OCI-LY7 (cell line): ENCODE measurements at regions not wholly inside any gene's neighbourhood (a gene's known extent, or its start where the extent isn't known, plus 50 kb on each side); places are given as distances from the start of the nearest gene placed in this dataset.

Source experiments
- BruUV-seq: library from RNA; stranded (reverse); fragments of 400-500 nt; replicated peaks from 2 replicates; lab custom pipeline; 2021; lab: Mats Ljungman, UMichigan
- CTCF ChIA-PET: fragments of 300-600 bp; sonication (Branson Sonifier 250); formaldehyde crosslinking; loops from one replicate; lab custom pipeline; 2022; ENCODE audit warnings: antibody characterized with exemption; ENCODE audit not compliant: unreplicated experiment; lab: Charles Lee
- POLR2A ChIA-PET: fragments of 300-600 bp; sonication (Branson Sonifier 250); formaldehyde crosslinking; loops from one replicate; lab custom pipeline; 2022; ENCODE audit warnings: antibody characterized with exemption; lab: Charles Lee
- DNase-seq: peaks from one replicate; pipeline ENCODE4 v3.0.0-alpha.2; 2015; ENCODE audit warnings: low spot score
- H2AFZ ChIP-seq: fragments of 200-600 bp; sonication (generic), shearing (Covaris generic); 2 replicates; pipeline ENCODE4 v1.6.1; 2014; ENCODE audit warnings: mild to moderate bottlenecking, antibody characterized with exemption, low read length, moderate library complexity
- H3K27ac ChIP-seq: fragments of 200-600 bp; sonication (generic); 2 replicates; pipeline ENCODE4 v1.5.1; 2014; ENCODE audit warnings: mixed run types, low read depth, mild to moderate bottlenecking, moderate library complexity, low read length, inconsistent platforms; ENCODE audit not compliant: poor library complexity, severe bottlenecking
- H3K36me3 ChIP-seq: fragments of 200-600 bp; sonication (generic); 2 replicates; pipeline ENCODE4 v1.6.1; 2014; ENCODE audit warnings: mild to moderate bottlenecking, antibody characterized with exemption, low read length, moderate library complexity, mixed read lengths; ENCODE audit not compliant: insufficient read depth
- H3K4me1 ChIP-seq: fragments of 200-600 bp; sonication (generic); 2 replicates; pipeline ENCODE4 v1.5.1; 2014; ENCODE audit warnings: mild to moderate bottlenecking, low read length; ENCODE audit not compliant: insufficient read depth, poor library complexity, severe bottlenecking
- H3K4me2 ChIP-seq: fragments of 200-600 bp; sonication (generic); 2 replicates; pipeline ENCODE4 v1.6.1; 2014; ENCODE audit warnings: mild to moderate bottlenecking, low read length
- H3K4me3 ChIP-seq: fragments of 200-600 bp; sonication (generic); 2 replicates; pipeline ENCODE4 v1.5.1; 2014; ENCODE audit warnings: mild to moderate bottlenecking, low read depth, low read length; ENCODE audit not compliant: poor library complexity, severe bottlenecking
- H3K79me2 ChIP-seq: fragments of 200-600 bp; sonication (generic); 2 replicates; pipeline ENCODE4 v1.6.1; 2016; ENCODE audit warnings: low read depth, mild to moderate bottlenecking, low read length, moderate library complexity, mixed read lengths; ENCODE audit not compliant: insufficient read depth
- H3K9me2 ChIP-seq: fragments of 200-600 bp; sonication (generic); 2 replicates; pipeline ENCODE4 v1.6.1; 2016; ENCODE audit warnings: mild to moderate bottlenecking, low read length, mixed read lengths; ENCODE audit not compliant: insufficient read depth
- H3K9me3 ChIP-seq: fragments of 200-600 bp; sonication (generic); 2 replicates; pipeline ENCODE4 v1.6.1; 2014; ENCODE audit warnings: mild to moderate bottlenecking, mixed run types, low read length, mixed read lengths
- H4K20me1 ChIP-seq: fragments of 200-600 bp; sonication (generic); 2 replicates; pipeline ENCODE4 v1.6.1; 2014; ENCODE audit warnings: mild to moderate bottlenecking, antibody characterized with exemption, low read length, moderate library complexity, mixed read lengths; ENCODE audit not compliant: insufficient read depth
- EZH2phosphoT487 ChIP-seq: fragments of 200-600 bp; sonication (generic); IDR thresholded peaks from 2 replicates; pipeline ENCODE4 v1.6.1; 2018; ENCODE audit warnings: low read depth, borderline replicate concordance, mild to moderate bottlenecking, mixed run types, antibody characterized with exemption, low read length, moderate library complexity, mixed read lengths
- intact Hi-C: fragments of 100-400 bp; cut with micrococcal nuclease; formaldehyde crosslinking; loops from one replicate; pipeline ENCODE4 v1.10.0; 2022; ENCODE audit not compliant: unreplicated experiment
- TF ChIP-seq, protein P1 (sequence below): fragments of 200-600 bp; sonication (generic); conservative IDR thresholded peaks from 2 replicates; pipeline ENCODE4 v1.5.1; 2014; ENCODE audit warnings: mild to moderate bottlenecking, antibody characterized with exemption, low read length, moderate library complexity, mixed read lengths

DNA sequence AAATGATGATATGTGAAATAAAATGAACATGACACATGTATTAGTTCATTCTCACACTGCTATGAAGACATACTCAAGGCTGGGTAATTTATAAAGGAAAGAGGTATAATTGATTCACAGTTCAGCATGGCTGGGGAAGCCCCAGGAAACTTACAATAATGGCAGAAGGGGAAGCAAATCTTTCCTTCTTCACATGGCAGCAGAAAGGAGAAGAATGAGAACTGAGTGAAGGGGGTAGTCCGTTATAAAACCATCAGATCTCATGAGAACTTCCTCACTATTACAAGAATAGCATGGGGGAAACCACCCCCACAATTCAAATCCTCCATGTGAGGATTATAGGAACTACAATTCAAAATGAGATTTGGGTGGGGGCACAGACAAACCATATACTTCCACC, 243.9 kb upstream of the GYPA start:
- H3K4me3 ChIP-seq = no peak overlapping the region
- H3K4me2 ChIP-seq = no peak overlapping the region
- DNase-seq = no peak
- H3K79me2 ChIP-seq = no peaks in the 10 kb centered on the region
- no peaks in the 10 kb centered on the region for H4K20me1 ChIP-seq
- ChIA-PET CTCF (no interaction called here), POLR2A (no interaction called here)
- intact Hi-C loops = no loop called here
- TF ChIP-seq, protein P1, sequence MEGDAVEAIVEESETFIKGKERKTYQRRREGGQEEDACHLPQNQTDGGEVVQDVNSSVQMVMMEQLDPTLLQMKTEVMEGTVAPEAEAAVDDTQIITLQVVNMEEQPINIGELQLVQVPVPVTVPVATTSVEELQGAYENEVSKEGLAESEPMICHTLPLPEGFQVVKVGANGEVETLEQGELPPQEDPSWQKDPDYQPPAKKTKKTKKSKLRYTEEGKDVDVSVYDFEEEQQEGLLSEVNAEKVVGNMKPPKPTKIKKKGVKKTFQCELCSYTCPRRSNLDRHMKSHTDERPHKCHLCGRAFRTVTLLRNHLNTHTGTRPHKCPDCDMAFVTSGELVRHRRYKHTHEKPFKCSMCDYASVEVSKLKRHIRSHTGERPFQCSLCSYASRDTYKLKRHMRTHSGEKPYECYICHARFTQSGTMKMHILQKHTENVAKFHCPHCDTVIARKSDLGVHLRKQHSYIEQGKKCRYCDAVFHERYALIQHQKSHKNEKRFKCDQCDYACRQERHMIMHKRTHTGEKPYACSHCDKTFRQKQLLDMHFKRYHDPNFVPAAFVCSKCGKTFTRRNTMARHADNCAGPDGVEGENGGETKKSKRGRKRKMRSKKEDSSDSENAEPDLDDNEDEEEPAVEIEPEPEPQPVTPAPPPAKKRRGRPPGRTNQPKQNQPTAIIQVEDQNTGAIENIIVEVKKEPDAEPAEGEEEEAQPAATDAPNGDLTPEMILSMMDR = no peak
- TF ChIP-seq EZH2phosphoT487 = no peak
- no peaks in the 10 kb centered on the region for H3K4me1 ChIP-seq
- H3K9me2 ChIP-seq = no peaks in the 10 kb centered on the region; the same call in 1 of the 2 replicates
- BruUV-seq = no TSS peak
- H3K9me3 ChIP-seq = no peaks in the 10 kb centered on the region
- no peak overlapping the region for H2AFZ ChIP-seq
- no peak overlapping the region for H3K27ac ChIP-seq
- H3K36me3 ChIP-seq = no peaks in the 10 kb centered on the region

DNA sequence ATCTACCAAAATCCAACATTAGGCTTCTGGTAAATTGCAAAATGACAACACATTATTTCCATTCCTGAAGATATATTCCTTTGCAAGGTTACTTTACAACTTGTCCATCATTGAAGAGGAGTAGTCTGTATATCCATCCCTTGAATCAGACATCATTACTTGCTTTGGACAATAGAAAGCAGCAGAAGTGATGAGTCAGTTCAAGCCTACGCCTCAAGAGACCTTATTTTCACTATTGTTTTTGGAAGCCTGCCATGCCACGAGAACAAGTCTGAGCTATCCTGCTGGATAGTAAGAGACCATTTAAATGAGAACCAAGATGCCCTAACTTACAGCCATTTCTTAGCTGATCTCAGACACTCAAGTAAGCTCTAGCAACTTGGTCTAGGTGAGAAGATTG, 246.0 kb upstream of the HHIP start:
- Histone ChIP-seq H3K79me2 (no peaks in the 10 kb centered on the region), H3K9me3 (no peaks in the 10 kb centered on the region), H4K20me1 (no peaks in the 10 kb centered on the region), H2AFZ (no peak overlapping the region), H3K4me1 (no peaks in the 10 kb centered on the region), H3K9me2 (no peaks in the 10 kb centered on the region), H3K4me3 (no peak overlapping the region), H3K27ac (no peak overlapping the region), H3K36me3 (no peaks in the 10 kb centered on the region), H3K4me2 (no peak overlapping the region)
- POLR2A ChIA-PET = interaction anchor here (0.7 kb wide), 1 partner anchor 173 kb away, joined by 4 read pairs; no protein-coding TSS in a partner anchor
- intact Hi-C loops = no loop called here
- DNase-seq = no peak
- CTCF ChIA-PET = interaction anchor here (0.7 kb wide), 1 partner anchor 10 kb away, joined by 3 read pairs; no protein-coding TSS in a partner anchor
- BruUV-seq = no TSS peak
- TF ChIP-seq, protein P1 = no peak
- TF ChIP-seq EZH2phosphoT487 = no peak

DNA sequence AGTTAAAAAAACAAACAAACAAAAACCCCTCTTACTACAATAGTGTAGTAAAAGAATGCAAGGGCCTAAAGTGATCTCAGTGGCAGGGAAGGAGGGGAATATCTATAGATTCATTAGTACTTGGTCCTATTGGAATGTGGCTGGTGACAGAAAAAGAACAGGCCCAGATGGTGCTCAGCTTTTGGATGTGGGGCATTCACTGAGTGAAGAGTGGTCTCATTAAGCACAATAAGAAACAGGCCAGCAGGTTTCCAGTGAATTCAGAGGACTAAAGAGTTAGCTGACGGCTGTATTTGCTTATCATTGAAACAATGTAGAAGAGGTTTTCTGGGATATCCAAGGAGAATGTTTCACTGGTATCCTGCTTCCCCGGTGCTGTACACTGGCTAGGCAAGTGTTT, 243.8 kb upstream of the HHIP start:
- H3K4me1 ChIP-seq = no peaks in the 10 kb centered on the region
- no peaks in the 10 kb centered on the region for H4K20me1 ChIP-seq
- no peaks in the 10 kb centered on the region for H3K9me2 ChIP-seq
- H3K4me2 ChIP-seq = no peak overlapping the region
- intact Hi-C loops = no loop called here
- no peaks in the 10 kb centered on the region for H3K79me2 ChIP-seq
- TF ChIP-seq, protein P1 = no peak
- no peak for TF ChIP-seq EZH2phosphoT487
- no peaks in the 10 kb centered on the region for H3K9me3 ChIP-seq
- H3K36me3 ChIP-seq = no peaks in the 10 kb centered on the region
- no TSS peak for BruUV-seq
- no peak for DNase-seq
- POLR2A ChIA-PET = interaction anchor here (0.6 to 0.7 kb wide), 2 partner anchors 129 to 697 kb away, joined by 3 to 4 read pairs; no protein-coding TSS in a partner anchor
- H3K27ac ChIP-seq = no peak overlapping the region
- no peak overlapping the region for H2AFZ ChIP-seq
- H3K4me3 ChIP-seq = no peak overlapping the region
- CTCF ChIA-PET = no interaction called here
